ENCODE measurements at regions not wholly inside any gene's neighbourhood (a gene's known extent, or its start where the extent isn't known, plus 50 kb on each side); places are given as distances from the start of the nearest gene placed in this dataset.

DNA sequence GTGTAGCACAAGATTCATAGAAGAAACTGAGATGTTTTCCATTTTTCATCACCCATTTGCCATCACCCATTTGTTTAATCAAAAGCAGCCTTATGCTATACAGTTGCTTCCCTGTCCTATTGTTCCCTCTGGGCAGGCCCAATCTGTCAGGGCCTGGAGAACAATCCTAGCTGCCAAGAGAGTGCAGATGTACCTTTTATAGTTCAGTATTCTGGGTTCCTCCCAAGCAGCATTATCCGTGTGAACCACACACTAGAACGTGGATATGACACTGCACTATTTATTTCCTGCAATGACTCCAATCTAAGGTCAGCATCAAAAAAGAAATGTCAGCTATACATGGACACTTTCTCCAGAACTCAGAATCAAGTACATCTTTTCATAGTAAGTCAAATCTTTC is 269.0 kb downstream of the ADGRA3 start:
- TF ChIP-seq, protein P1, sequence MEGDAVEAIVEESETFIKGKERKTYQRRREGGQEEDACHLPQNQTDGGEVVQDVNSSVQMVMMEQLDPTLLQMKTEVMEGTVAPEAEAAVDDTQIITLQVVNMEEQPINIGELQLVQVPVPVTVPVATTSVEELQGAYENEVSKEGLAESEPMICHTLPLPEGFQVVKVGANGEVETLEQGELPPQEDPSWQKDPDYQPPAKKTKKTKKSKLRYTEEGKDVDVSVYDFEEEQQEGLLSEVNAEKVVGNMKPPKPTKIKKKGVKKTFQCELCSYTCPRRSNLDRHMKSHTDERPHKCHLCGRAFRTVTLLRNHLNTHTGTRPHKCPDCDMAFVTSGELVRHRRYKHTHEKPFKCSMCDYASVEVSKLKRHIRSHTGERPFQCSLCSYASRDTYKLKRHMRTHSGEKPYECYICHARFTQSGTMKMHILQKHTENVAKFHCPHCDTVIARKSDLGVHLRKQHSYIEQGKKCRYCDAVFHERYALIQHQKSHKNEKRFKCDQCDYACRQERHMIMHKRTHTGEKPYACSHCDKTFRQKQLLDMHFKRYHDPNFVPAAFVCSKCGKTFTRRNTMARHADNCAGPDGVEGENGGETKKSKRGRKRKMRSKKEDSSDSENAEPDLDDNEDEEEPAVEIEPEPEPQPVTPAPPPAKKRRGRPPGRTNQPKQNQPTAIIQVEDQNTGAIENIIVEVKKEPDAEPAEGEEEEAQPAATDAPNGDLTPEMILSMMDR (conservative IDR thresholded peaks at IDR 0.05; ENCODE audit: low read depth, low read length): no peak
- no peak for DNase-seq (ENCODE audit: low read depth)
- H3K4me3 ChIP-seq (ENCODE audit: low read length): no peak overlapping the region

DNA sequence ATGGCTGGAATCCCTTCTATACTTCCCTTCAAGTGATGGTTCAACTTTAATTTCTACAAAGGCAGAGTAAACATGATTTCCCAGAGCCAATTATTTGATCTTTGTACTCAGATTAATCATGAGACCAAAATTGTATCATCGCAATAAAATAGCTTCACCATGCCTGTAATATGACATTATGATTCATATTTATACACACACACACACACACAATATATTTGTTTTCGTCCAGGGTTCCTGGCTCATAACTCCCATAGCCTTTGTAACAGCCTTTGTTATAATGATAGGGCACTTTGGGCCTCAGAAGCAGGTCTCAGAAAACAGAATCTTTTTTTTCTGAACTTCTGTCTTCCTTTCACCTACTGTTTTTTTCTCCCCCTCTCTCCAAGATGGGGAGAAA is 270.6 kb downstream of the ADGRA3 start:
- TF ChIP-seq, protein P1 (conservative IDR thresholded peaks at IDR 0.05; ENCODE audit: low read depth, low read length): no peak
- H3K4me3 ChIP-seq (ENCODE audit: low read length): no peak overlapping the region
- DNase-seq (ENCODE audit: low read depth): no peak

DNA sequence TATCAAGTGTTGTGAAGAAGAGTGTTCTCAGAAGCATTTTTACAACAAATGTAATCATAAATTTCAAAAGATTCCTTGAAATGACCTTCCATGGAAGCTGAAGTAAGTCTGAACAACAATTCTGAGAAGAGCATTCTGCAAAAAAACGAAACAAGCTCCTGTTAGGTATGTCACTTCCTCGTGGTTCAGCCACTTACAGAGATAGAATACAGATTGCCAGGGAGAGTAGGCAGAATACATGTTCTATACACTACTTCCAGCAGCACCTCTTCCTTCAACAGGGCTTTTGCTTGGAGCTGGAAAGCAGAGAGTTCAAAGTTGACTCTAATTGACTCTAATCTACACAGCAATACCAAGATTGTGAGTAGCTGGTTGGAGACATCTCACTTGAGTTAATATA is 274.5 kb downstream of the ADGRA3 start:
- no peak for DNase-seq (ENCODE audit: low read depth)
- TF ChIP-seq, protein P1 (conservative IDR thresholded peaks at IDR 0.05; ENCODE audit: low read depth, low read length): no peak
- H3K4me3 ChIP-seq (ENCODE audit: low read length): no peak overlapping the region

DNA sequence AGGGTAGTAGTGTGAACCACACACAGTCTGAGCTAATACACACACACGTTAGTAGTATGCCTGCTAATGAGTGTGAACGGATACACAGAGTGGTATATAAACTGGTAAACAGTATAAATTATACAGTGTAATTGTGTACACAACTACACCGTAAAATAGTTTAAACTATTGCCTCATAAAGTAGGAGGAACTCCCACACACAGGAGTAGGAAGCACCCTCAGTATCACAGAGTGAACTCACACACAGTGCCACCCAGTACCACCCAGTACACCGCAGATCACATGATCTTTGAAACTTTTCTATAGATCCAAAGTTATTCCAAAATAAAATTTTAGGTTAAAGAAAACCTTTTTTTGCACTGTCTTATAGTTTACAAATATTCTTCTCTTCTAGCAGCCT is 275.1 kb downstream of the ADGRA3 start:
- TF ChIP-seq, protein P1 (conservative IDR thresholded peaks at IDR 0.05; ENCODE audit: low read depth, low read length): no peak
- no peak for DNase-seq (ENCODE audit: low read depth)
- H3K4me3 ChIP-seq (ENCODE audit: low read length): no peak overlapping the region

DNA sequence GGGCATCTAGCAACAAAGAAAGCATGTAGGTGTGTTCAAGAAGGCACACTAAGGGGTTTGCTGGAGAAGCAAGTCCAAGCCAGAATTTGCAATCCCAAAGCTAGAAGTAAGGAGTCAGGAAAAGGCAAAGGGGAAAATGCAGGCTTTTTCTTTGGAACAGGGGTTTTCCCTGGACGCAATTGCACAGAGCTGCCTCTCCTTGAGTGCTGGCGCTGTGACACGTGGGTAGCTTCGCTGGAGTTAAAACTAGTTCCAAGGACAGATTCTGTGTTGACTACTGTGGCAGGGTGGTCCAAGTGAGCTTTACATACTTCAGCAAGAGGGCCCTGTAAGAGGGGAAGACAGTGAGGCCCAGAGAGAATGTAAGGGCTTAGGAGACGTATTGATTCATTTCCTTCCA is 277.1 kb downstream of the ADGRA3 start:
- TF ChIP-seq, protein P1 (conservative IDR thresholded peaks at IDR 0.05; ENCODE audit: low read depth, low read length): peak; percentile 29
- no peak for DNase-seq (ENCODE audit: low read depth)
- H3K4me3 ChIP-seq (ENCODE audit: low read length): no peak overlapping the region

DNA sequence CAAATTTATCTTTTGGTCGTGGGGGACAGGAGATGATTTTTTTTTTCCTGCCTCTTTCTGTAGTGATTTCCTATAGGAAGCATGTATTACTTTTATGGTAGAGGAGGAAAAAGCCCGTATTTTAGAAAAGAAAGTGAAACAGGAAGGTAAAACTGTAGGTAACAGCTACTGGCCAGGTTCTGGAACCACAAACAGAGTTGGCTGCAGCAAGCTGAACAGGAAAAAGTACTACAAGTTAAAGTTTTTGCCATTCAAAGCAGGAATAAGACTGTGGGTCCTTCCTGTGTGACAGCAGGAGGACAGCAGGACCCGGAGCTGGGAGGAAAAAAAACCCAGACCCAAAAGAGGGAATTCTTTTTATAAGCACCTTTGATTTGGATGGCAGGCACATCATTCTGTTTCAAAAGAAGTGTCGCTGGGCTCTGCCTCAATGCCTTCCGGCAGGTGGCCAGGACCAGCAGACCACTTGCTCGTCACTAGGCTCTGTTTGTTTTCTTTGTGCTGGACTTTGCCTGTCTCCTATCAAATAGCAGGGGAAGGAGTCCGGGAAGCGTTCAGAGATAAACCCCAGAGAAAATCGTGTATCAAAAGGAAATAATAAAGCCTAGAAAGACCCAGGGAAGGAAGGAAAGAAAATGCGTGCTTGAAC is 277.9 kb downstream of the ADGRA3 start:
- H3K4me3 ChIP-seq (ENCODE audit: low read length): no peak overlapping the region
- TF ChIP-seq, protein P1 (conservative IDR thresholded peaks at IDR 0.05; ENCODE audit: low read depth, low read length): no peak
- DNase-seq (ENCODE audit: low read depth): no peak

DNA sequence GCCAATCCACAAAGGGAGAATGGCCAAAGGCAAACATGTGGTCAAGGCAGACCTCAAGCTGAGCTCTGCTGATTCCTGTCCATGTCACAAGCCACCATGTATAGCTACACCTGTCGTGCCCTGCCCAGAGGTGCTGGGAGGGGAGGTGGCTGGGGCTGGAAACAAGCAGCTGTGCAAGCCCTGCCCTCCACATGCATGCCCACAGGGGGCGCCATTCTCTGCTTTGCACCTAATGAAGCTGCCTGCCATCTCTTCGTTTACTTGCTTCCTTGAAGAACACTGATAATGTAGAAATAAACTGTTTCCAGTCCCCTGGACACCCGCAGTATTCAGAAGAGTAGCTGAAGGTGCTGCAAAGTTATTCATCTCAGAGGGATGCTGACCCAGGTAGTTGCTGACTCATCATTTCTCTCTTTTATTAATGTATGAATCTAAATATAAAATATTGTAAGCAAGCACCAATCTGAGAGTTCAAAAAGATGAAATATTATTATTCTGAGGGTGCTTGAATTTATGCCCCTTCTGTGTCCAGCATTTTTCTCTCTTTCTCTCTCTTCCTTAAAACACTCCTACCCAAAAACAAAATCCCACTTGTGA is 278.6 kb downstream of the ADGRA3 start:
- H3K4me3 ChIP-seq (ENCODE audit: low read length): no peak overlapping the region
- TF ChIP-seq, protein P1 (conservative IDR thresholded peaks at IDR 0.05; ENCODE audit: low read depth, low read length): peak; percentile 63
- DNase-seq (ENCODE audit: low read depth): no peak

Data from retinal pigment epithelial cell (primary cell).